IMR-90 (cell line): ENCODE measurements at regions not wholly inside any gene's neighbourhood (a gene's known extent, or its start where the extent isn't known, plus 50 kb on each side); places are given as distances from the start of the nearest gene placed in this dataset.

Source experiments
- ATAC-seq: fragments of 200-7000 bp; cut with Tn5 transposase; 2 replicates; pipeline ENCODE4 v1.9.1; 2020; ENCODE audit warnings: low read depth, mild to moderate bottlenecking, moderate library complexity
- BruUV-seq: library from RNA; stranded (reverse); fragments of 400-500 nt; replicated peaks from 2 replicates; lab custom pipeline; 2021; lab: Mats Ljungman, UMichigan
- CTCF ChIA-PET: fragments of 300-600 bp; formaldehyde crosslinking; extraction: SDS; loops from one replicate; lab custom pipeline; 2021; ENCODE audit warnings: antibody characterized with exemption; lab: Yijun Ruan, JAX
- POLR2A ChIA-PET: fragments of 300-600 bp; sonication (Branson Sonifier 250); formaldehyde crosslinking; loops from one replicate; lab custom pipeline; 2022; ENCODE audit warnings: antibody characterized with exemption; ENCODE audit not compliant: unreplicated experiment; lab: Charles Lee
- DNase-seq: peaks from one replicate; pipeline ENCODE4 v3.0.0; 2013
- H2AFZ ChIP-seq: replicated peaks from 2 replicates; pipeline ENCODE3; 2013; ENCODE audit warnings: low read length, mild to moderate bottlenecking; ENCODE audit not compliant: poor library complexity
- H2AK5ac ChIP-seq: 2 replicates; pipeline ENCODE4 v1.6.1; 2013; ENCODE audit warnings: low read depth, low read length, inconsistent platforms
- H2AK9ac ChIP-seq: replicated peaks from 2 replicates; pipeline ENCODE3; 2013; ENCODE audit warnings: mild to moderate bottlenecking, low read depth, low read length, moderate library complexity; ENCODE audit not compliant: poor library complexity
- H2BK120ac ChIP-seq: 2 replicates; pipeline ENCODE4 v1.6.1; 2013; ENCODE audit warnings: low read depth, low read length, inconsistent platforms
- H2BK15ac ChIP-seq: 3 replicates; pipeline ENCODE4 v1.6.1; 2013; ENCODE audit warnings: low read depth, low read length, inconsistent platforms
- H2BK20ac ChIP-seq: 2 replicates; pipeline ENCODE4 v1.6.1; 2013; ENCODE audit warnings: low read depth, mild to moderate bottlenecking, inconsistent platforms, low read length, moderate library complexity
- H2BK5ac ChIP-seq: 2 replicates; pipeline ENCODE4 v1.6.1; 2013; ENCODE audit warnings: mild to moderate bottlenecking, low read depth, low read length, inconsistent platforms; ENCODE audit not compliant: poor library complexity, severe bottlenecking
- H3K14ac ChIP-seq: replicated peaks from 2 replicates; pipeline ENCODE4 v1.6.1; 2013; ENCODE audit warnings: low read depth, low read length, inconsistent platforms
- H3K18ac ChIP-seq: 2 replicates; pipeline ENCODE4 v1.6.1; 2013; ENCODE audit warnings: low read depth, low read length, control low read depth
- H3K23ac ChIP-seq: 2 replicates; pipeline ENCODE4 v1.6.1; 2013; ENCODE audit warnings: low read depth, low read length, inconsistent platforms
- H3K27ac ChIP-seq: 2 replicates; pipeline ENCODE4 v1.5.1; 2013; ENCODE audit warnings: mild to moderate bottlenecking, control low read depth, low read length; ENCODE audit not compliant: insufficient read depth
- H3K27me3 ChIP-seq: 2 replicates; pipeline ENCODE4 v1.6.1; 2013; ENCODE audit warnings: low read length; ENCODE audit not compliant: control insufficient read depth, insufficient read depth
- H3K36me3 ChIP-seq: 2 replicates; pipeline ENCODE4 v1.6.1; 2013; ENCODE audit warnings: low read length, mixed read lengths; ENCODE audit not compliant: control insufficient read depth, insufficient read depth
- H3K4ac ChIP-seq: 2 replicates; pipeline ENCODE4 v1.6.1; 2013; ENCODE audit warnings: low read depth, low read length, inconsistent platforms
- H3K4me1 ChIP-seq: 2 replicates; pipeline ENCODE4 v1.6.1; 2013; ENCODE audit warnings: low read length, mixed read lengths; ENCODE audit not compliant: control insufficient read depth, insufficient read depth
- H3K4me2 ChIP-seq: 2 replicates; pipeline ENCODE4 v1.6.1; 2013; ENCODE audit warnings: low read depth, mild to moderate bottlenecking, control low read depth, low read length, moderate library complexity
- H3K4me3 ChIP-seq: 2 replicates; pipeline ENCODE4 v1.5.1; 2013; ENCODE audit warnings: low read depth, mild to moderate bottlenecking, control low read depth, low read length, moderate library complexity; ENCODE audit not compliant: insufficient read depth
- H3K56ac ChIP-seq: 2 replicates; pipeline ENCODE4 v1.6.1; 2013; ENCODE audit warnings: low read length, inconsistent platforms; ENCODE audit not compliant: insufficient read depth; ENCODE audit errors: extremely low read depth
- H3K79me1 ChIP-seq, 2 experiments: 2 replicates each; pipeline ENCODE4 v1.6.1; 2013; ENCODE audit warnings: low read length in 2 of 2, inconsistent platforms in 1 of 2, low read depth in 1 of 2
- H3K9ac ChIP-seq: 2 replicates; pipeline ENCODE4 v1.6.1; 2013; ENCODE audit warnings: low read depth, low read length, control low read depth
- H3K9me1 ChIP-seq: 2 replicates; pipeline ENCODE4 v1.6.1; 2013; ENCODE audit warnings: low read length, inconsistent platforms; ENCODE audit not compliant: insufficient read depth
- H3K9me3 ChIP-seq: 2 replicates; pipeline ENCODE4 v1.6.1; 2013; ENCODE audit warnings: low read length; ENCODE audit not compliant: control insufficient read depth, insufficient read depth
- H4K20me1 ChIP-seq: 2 replicates; pipeline ENCODE4 v1.6.1; 2013; ENCODE audit warnings: low read length, inconsistent platforms; ENCODE audit not compliant: insufficient read depth
- H4K5ac ChIP-seq: 2 replicates; pipeline ENCODE4 v1.6.1; 2013; ENCODE audit warnings: mild to moderate bottlenecking, low read depth, low read length, control low read depth
- H4K8ac ChIP-seq, 2 experiments: 2 replicates each; pipeline ENCODE4 v1.6.1; 2013; ENCODE audit warnings: low read depth in 2 of 2, low read length in 2 of 2, control low read depth in 1 of 2, inconsistent platforms in 1 of 2
- H4K91ac ChIP-seq: 2 replicates; pipeline ENCODE4 v1.6.1; 2013; ENCODE audit warnings: low read depth, low read length, inconsistent platforms; ENCODE audit not compliant: insufficient read depth
- MAZ ChIP-seq: IDR thresholded peaks from 2 replicates; pipeline ENCODE4 v1.6.1; 2012; ENCODE audit warnings: low read depth, mild to moderate bottlenecking, low read length, improper control_type of control experiment, moderate library complexity, borderline replicate concordance
- WGBS, 2 experiments: methylation state at CpG; one replicate each; pipeline versions ENCODE4 v1.1.5 to v1.1.7; 2013; ENCODE audit warnings: missing lambda C conversion rate in 2 of 2; ENCODE audit not compliant: insufficient read length in 1 of 2; ENCODE audit errors: extremely low coverage in 2 of 2; 5-methylcytosine and 5-hydroxymethylcytosine counted together
- dilution Hi-C: fragments of 300-500 bp; cut with HindIII; formaldehyde crosslinking; loops from one replicate; pipeline ENCODE4 v1.14.3; 2018; ENCODE audit warnings: low sequenced_read_pairs; ENCODE audit not compliant: unreplicated experiment
- in situ Hi-C: fragments of 300-500 bp; cut with MboI; formaldehyde crosslinking; loops from 3 replicates; pipeline ENCODE4 v1.14.3; 2019; ENCODE audit warnings: low sequenced_read_pairs, inconsistent platforms, mixed read lengths
- intact Hi-C: fragments of 100-400 bp; cut with micrococcal nuclease; formaldehyde crosslinking; loops from 2 replicates; pipeline ENCODE4 v1.10.0; 2022
- TF ChIP-seq, protein P1 (sequence below): fragments of 150-350 bp; IDR thresholded peaks from 2 replicates; pipeline ENCODE4 v1.6.1; 2017; ENCODE audit warnings: mild to moderate bottlenecking, antibody characterized with exemption, low read length, low read depth

DNA sequence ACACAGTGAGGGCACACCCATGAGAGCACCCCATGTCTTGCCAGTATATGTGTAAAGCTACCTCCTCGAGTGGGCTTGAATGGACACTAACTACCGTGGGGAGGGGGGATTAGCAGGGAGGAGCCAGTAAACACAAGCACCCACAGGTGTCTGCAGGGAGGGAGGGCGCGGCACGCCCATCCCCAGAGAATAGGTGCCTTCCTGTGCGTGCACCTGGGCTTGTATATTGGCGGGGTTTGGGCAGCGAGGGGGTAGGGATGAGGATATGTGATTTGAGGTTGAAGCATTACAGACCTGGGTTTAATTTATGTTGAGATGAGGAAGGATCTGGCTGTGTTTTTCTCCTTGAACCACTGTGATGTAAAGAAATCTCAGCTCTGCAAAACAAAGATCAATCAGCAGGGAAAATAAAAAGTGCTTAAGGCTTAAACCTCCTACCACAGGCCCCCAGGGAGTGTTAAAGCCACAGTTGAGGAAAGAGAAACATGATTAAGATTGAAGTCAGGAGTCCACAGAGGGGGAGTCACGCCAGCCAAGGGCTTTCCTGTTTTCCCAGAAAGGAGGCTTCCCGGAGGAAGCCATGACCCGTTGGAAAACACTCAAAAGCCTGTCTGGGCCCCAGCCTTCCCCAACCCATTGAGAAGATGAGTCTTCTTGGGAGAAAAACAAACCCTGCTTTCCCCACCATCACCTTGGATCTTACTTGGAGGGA lies 80.0 kb downstream of the CAMK2N1 start:
- H2BK20ac ChIP-seq = no peak overlapping the region
- intact Hi-C loops = no loop called here
- peak overlapping the region; percentile 19 for H2AFZ ChIP-seq

More for the DNA sequence above, 80.0 kb downstream of the CAMK2N1 start:
- Histone ChIP-seq H3K14ac (no peak overlapping the region), H3K56ac (no peak overlapping the region), H2AK9ac (peak overlapping the region; percentile 3), H3K4me1 (peaks cover 10% of the 10 kb centered on the region), H3K9ac (no peak overlapping the region), H2AK5ac (no peak overlapping the region; the same call in 1 of the 2 replicates), H3K9me1 (0 out of 2 replicates have a peak, but pooled peaks cover 3% of the 10 kb centered on the region), H3K36me3 (no peaks in the 10 kb centered on the region), H3K79me1 (no peaks in the 10 kb centered on the region), H3K4me2 (no peak overlapping the region), H4K20me1 (no peaks in the 10 kb centered on the region), H2BK120ac (peak overlapping the region; percentile 49; the same call in 1 of the 2 replicates), H4K5ac (no peak overlapping the region; the same call in 1 of the 2 replicates), H3K27me3 (peaks cover 8% of the 10 kb centered on the region), H2BK15ac (no peak overlapping the region), H3K18ac (no peak overlapping the region), H3K4me3 (no peak overlapping the region), H4K8ac (no peak overlapping the region), H2BK5ac (no peak overlapping the region), H3K23ac (no peak overlapping the region), H3K4ac (0 out of 2 replicates have a peak overlapping the region, but pooled peaks have one; percentile 27), H3K27ac (no peak overlapping the region), H3K9me3 (no peaks in the 10 kb centered on the region), H4K91ac (no peak overlapping the region)
- BruUV-seq = no TSS peak
- dilution Hi-C loops (no loop called here), in situ Hi-C loops (no loop called here)
- TF ChIP-seq, protein P1, sequence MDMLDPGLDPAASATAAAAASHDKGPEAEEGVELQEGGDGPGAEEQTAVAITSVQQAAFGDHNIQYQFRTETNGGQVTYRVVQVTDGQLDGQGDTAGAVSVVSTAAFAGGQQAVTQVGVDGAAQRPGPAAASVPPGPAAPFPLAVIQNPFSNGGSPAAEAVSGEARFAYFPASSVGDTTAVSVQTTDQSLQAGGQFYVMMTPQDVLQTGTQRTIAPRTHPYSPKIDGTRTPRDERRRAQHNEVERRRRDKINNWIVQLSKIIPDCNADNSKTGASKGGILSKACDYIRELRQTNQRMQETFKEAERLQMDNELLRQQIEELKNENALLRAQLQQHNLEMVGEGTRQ = no peak
- peak; percentile 25; the same call in 1 of the 2 replicates for TF ChIP-seq MAZ
- ATAC-seq (peak; percentile 24), DNase-seq (peak; percentile 45)
- CTCF ChIA-PET = interaction anchor here (0.6 kb wide), 1 partner anchor 21 kb away, joined by 3 read pairs; no protein-coding TSS in a partner anchor
- WGBS, 2 experiments = no CpG with 5 or more reads among the region's 11 CpGs
- POLR2A ChIA-PET = no interaction called here
